PC-3 (cell line): ENCODE measurements at regions not wholly inside any gene's neighbourhood (a gene's known extent, or its start where the extent isn't known, plus 50 kb on each side); places are given as distances from the start of the nearest gene placed in this dataset.

ENCODE experiments used
- ATAC-seq: fragments of 200-7000 bp; cut with Tn5 transposase; 2 replicates; pipeline ENCODE4 v1.9.1; 2020; ENCODE audit warnings: mild to moderate bottlenecking, moderate library complexity
- BruUV-seq: library from RNA; stranded (reverse); fragments of 400-500 nt; replicated peaks from 2 replicates; lab custom pipeline; 2021; lab: Mats Ljungman, UMichigan
- CTCF ChIA-PET: fragments of 300-600 bp; sonication (Branson Sonifier 250); formaldehyde crosslinking; loops from one replicate; lab custom pipeline; 2022; ENCODE audit warnings: antibody characterized with exemption; lab: Charles Lee
- POLR2A ChIA-PET: fragments of 300-600 bp; sonication (Branson Sonifier 250); formaldehyde crosslinking; loops from one replicate; lab custom pipeline; 2022; ENCODE audit warnings: antibody characterized with exemption; ENCODE audit not compliant: unreplicated experiment; lab: Charles Lee
- DNase-seq: peaks from one replicate; pipeline ENCODE4 v3.0.0-alpha.2; 2015
- H2AFZ ChIP-seq: fragments of 300-600 bp; sonication (generic); 2 replicates; pipeline ENCODE4 v1.6.0; 2016; ENCODE audit warnings: antibody characterized with exemption, low read length
- H3F3A ChIP-seq: fragments of 300-600 bp; sonication (generic); one replicate; pipeline ENCODE4 v1.6.0; 2017; ENCODE audit warnings: antibody characterized with exemption, low read length, control low read depth, mild to moderate bottlenecking; ENCODE audit not compliant: unreplicated experiment
- H3K27ac ChIP-seq: fragments of 300-600 bp; sonication (generic); 2 replicates; pipeline ENCODE4 v1.5.1; 2016; ENCODE audit warnings: mild to moderate bottlenecking, low read length
- H3K27me3 ChIP-seq: fragments of 300-600 bp; sonication (generic); 2 replicates; pipeline ENCODE4 v1.6.1; 2016; ENCODE audit warnings: low read length, mixed read lengths
- H3K36me3 ChIP-seq: fragments of 300-600 bp; sonication (generic); 2 replicates; pipeline ENCODE4 v1.6.1; 2016; ENCODE audit warnings: low read depth, mixed run types, low read length, mixed read lengths
- H3K4me1 ChIP-seq: fragments of 300-600 bp; sonication (generic); 2 replicates; pipeline ENCODE4 v1.5.1; 2016; ENCODE audit warnings: low read length; ENCODE audit not compliant: insufficient read depth
- H3K4me2 ChIP-seq: fragments of 300-600 bp; sonication (generic); 2 replicates; pipeline ENCODE4 v1.6.0; 2016; ENCODE audit warnings: low read length
- H3K4me3 ChIP-seq: fragments of 300-600 bp; sonication (generic); 2 replicates; pipeline ENCODE4 v1.5.1; 2016; ENCODE audit warnings: mild to moderate bottlenecking, low read length, mixed read lengths
- H3K79me2 ChIP-seq: fragments of 300-600 bp; sonication (generic); 2 replicates; pipeline ENCODE4 v1.6.1; 2017; ENCODE audit warnings: low read length, mixed read lengths
- H3K9ac ChIP-seq: fragments of 300-600 bp; sonication (generic); 2 replicates; pipeline ENCODE4 v1.6.0; 2016; ENCODE audit warnings: mild to moderate bottlenecking, low read length
- H3K9me2 ChIP-seq: fragments of 300-600 bp; sonication (generic); replicated peaks from 2 replicates; pipeline ENCODE4 v1.6.1; 2016; ENCODE audit warnings: mixed run types, low read length, mixed read lengths
- H3K9me3 ChIP-seq: fragments of 300-600 bp; sonication (generic); 2 replicates; pipeline ENCODE4 v1.6.1; 2016; ENCODE audit warnings: low read length, mixed read lengths
- H4K20me1 ChIP-seq: fragments of 300-600 bp; sonication (generic); 2 replicates; pipeline ENCODE4 v1.6.1; 2016; ENCODE audit warnings: low read length, mixed read lengths
- EZH2 ChIP-seq: fragments of 300-600 bp; sonication (generic); IDR thresholded peaks from one replicate; pipeline ENCODE4 v1.6.1; 2017; ENCODE audit warnings: antibody characterized with exemption, mild to moderate bottlenecking, low read length; ENCODE audit not compliant: unreplicated experiment
- EZH2phosphoT487 ChIP-seq: fragments of 300-600 bp; sonication (generic); IDR thresholded peaks from 2 replicates; pipeline ENCODE4 v1.6.1; 2018; ENCODE audit warnings: mild to moderate bottlenecking, antibody characterized with exemption, low read length, borderline replicate concordance
- intact Hi-C: fragments of 100-400 bp; cut with micrococcal nuclease; formaldehyde crosslinking; loops from 2 replicates; pipeline ENCODE4 v1.9.0; 2023
- TF ChIP-seq, protein P1 (sequence below): fragments of 300-600 bp; sonication (generic); conservative IDR thresholded peaks from 2 replicates; pipeline ENCODE4 v1.5.1; 2017; ENCODE audit warnings: antibody characterized with exemption, low read depth, mild to moderate bottlenecking, low read length

DNA sequence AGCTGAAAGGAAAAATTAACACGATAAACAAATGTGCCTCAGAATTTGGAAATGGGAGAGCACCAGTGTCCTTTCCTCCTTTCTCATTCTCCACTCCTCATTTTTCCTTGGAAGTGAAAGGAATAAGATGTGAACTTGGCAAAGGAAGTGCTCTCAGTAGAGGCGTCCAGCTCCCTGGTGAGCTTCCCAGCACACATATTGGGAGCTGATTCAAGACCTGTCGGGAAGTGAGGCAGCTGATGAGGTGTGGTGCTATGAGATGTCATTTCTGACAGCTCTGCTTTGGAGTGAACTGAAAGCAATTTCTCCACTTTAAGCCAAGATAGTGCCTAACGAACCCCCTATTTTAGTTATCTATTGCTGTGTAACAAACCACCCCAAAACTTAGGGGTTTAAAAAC, 238.5 kb upstream of the IRX3 start:
- Histone ChIP-seq H3K27me3 (no peaks in the 10 kb centered on the region), H3K9me2 (no peaks in the 10 kb centered on the region), H3K9ac (no peak overlapping the region), H3K9me3 (no peaks in the 10 kb centered on the region), H3K36me3 (no peaks in the 10 kb centered on the region), H3K4me2 (no peak overlapping the region), H3F3A (no peaks in the 10 kb centered on the region), H3K4me1 (no peaks in the 10 kb centered on the region), H3K79me2 (no peaks in the 10 kb centered on the region), H4K20me1 (no peaks in the 10 kb centered on the region), H3K4me3 (no peak overlapping the region), H3K27ac (no peak overlapping the region), H2AFZ (no peak overlapping the region)
- intact Hi-C loops, result no loop called here
- TF ChIP-seq, protein P1, sequence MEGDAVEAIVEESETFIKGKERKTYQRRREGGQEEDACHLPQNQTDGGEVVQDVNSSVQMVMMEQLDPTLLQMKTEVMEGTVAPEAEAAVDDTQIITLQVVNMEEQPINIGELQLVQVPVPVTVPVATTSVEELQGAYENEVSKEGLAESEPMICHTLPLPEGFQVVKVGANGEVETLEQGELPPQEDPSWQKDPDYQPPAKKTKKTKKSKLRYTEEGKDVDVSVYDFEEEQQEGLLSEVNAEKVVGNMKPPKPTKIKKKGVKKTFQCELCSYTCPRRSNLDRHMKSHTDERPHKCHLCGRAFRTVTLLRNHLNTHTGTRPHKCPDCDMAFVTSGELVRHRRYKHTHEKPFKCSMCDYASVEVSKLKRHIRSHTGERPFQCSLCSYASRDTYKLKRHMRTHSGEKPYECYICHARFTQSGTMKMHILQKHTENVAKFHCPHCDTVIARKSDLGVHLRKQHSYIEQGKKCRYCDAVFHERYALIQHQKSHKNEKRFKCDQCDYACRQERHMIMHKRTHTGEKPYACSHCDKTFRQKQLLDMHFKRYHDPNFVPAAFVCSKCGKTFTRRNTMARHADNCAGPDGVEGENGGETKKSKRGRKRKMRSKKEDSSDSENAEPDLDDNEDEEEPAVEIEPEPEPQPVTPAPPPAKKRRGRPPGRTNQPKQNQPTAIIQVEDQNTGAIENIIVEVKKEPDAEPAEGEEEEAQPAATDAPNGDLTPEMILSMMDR, result no peak
- TF ChIP-seq EZH2phosphoT487, result no peak
- no peak for TF ChIP-seq EZH2
- ATAC-seq (no peak), DNase-seq (no peak)
- ChIA-PET CTCF (no interaction called here), POLR2A (no interaction called here)
- BruUV-seq, result no TSS peak

DNA sequence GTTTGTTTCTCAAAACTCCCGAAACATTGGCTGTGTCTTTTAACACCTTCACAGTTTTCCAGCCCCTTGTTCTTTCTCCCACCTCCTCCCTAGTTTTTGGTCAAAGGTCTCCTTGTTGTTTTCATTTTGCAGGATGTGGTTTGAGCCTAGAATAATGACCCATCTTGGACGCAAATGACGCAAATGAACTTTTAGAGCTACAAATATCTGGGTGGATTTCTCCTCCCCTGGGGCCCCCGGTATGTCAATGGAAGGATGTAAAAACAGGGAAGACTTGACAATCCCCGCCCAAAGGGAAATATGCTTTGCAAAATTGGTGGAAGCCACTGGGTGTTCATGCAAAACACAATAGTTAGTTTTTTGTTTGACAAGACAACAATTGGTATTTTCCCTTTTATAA, 236.0 kb upstream of the IRX3 start:
- Histone ChIP-seq H3K27me3 (no peaks in the 10 kb centered on the region), H3K27ac (no peak overlapping the region), H2AFZ (no peak overlapping the region), H3K36me3 (no peaks in the 10 kb centered on the region), H3K9ac (no peak overlapping the region), H3K79me2 (no peaks in the 10 kb centered on the region), H3K4me1 (no peaks in the 10 kb centered on the region), H4K20me1 (no peaks in the 10 kb centered on the region), H3F3A (no peaks in the 10 kb centered on the region), H3K9me2 (no peaks in the 10 kb centered on the region), H3K4me3 (no peak overlapping the region), H3K4me2 (no peak overlapping the region), H3K9me3 (no peaks in the 10 kb centered on the region)
- DNase-seq, result no peak
- CTCF ChIA-PET, result no interaction called here
- intact Hi-C loops, result no loop called here
- no peak for ATAC-seq
- POLR2A ChIA-PET, result no interaction called here
- BruUV-seq, result no TSS peak
- TF ChIP-seq EZH2phosphoT487 (no peak), EZH2 (no peak)
- TF ChIP-seq, protein P1, result no peak

DNA sequence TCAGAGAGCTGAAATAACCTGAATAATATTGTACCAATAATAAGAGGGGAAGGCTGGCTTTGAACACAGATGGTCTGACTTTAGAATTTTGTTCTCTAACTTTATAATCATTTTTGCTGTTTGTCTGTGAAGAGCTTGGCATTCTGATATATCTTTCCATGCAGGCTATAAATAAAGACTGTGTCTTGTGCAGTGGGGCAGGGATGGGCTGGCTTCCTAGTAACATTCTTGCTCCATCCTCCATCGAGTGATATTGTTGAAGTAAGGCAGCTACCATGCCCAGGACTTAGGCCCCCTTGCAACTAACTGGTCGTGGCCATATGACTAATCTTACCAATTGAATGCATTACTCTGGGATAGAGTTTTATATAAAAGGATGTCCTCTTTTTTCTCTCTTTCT, 234.7 kb upstream of the IRX3 start:
- Histone ChIP-seq H3K79me2 (no peaks in the 10 kb centered on the region), H3K9ac (no peak overlapping the region), H3K27me3 (no peaks in the 10 kb centered on the region), H3K4me1 (no peaks in the 10 kb centered on the region), H3F3A (no peaks in the 10 kb centered on the region), H3K9me2 (no peaks in the 10 kb centered on the region), H3K9me3 (no peaks in the 10 kb centered on the region), H2AFZ (no peak overlapping the region), H3K4me2 (no peak overlapping the region), H3K4me3 (no peak overlapping the region), H4K20me1 (no peaks in the 10 kb centered on the region), H3K27ac (no peak overlapping the region), H3K36me3 (no peaks in the 10 kb centered on the region)
- no TSS peak for BruUV-seq
- no peak for ATAC-seq
- POLR2A ChIA-PET, result no interaction called here
- no peak for DNase-seq
- TF ChIP-seq EZH2 (no peak), EZH2phosphoT487 (no peak)
- TF ChIP-seq, protein P1, result no peak
- intact Hi-C loops, result no loop called here
- CTCF ChIA-PET, result no interaction called here
